GM21723 (cell line): ENCODE measurements at regions not wholly inside any gene's neighbourhood (a gene's known extent, or its start where the extent isn't known, plus 50 kb on each side); places are given as distances from the start of the nearest gene placed in this dataset.
"Not testable (repeated sequence)": the region's sequence is repeated elsewhere in the genome, so short reads cannot be mapped to it uniquely, and the experiment has no call there.

Source experiments
- ATAC-seq: cut with Tn5 transposase; IDR thresholded peaks from one replicate; pipeline ENCODE4 v1.9.1; 2021; ENCODE audit warnings: mild to moderate bottlenecking, moderate library complexity; ENCODE audit not compliant: unreplicated experiment

DNA sequence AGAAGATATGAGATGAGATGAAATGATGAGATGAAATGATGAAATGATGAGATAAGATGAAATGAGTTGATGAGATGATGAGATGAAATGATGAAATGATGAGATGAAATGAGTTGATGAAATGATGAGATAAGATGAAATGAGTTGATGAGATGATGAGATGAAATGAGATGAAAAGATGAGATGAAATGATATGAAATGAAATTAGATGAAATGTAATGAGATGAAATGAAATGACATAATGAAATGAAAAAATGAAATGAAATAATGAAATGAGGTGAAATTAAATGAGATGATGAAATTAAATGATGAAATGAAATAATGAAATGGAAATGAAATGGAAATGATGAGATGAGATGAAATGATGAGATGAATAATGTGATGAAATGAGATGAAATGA lies 231.6 kb downstream of the GOLGA6L6 start:
- ATAC-seq = not testable (repeated sequence)

DNA sequence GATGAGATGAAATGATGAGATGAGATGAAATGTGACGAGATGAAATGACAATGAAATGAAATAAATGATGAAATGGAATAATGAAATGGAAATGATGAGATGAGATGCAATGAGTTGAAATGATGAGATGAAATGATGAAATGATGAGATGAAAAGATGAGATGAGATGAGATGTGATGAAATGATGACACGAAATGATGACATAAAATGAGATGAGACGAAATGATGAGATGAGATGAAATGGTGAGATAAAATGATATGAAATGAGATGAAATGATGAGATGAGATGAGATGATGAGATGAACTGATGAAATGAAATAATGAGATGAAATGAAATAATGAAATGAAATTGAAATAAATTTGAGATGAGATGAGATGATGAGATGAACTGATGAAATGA lies 232.2 kb downstream of the GOLGA6L6 start:
- not testable (repeated sequence) for ATAC-seq

DNA sequence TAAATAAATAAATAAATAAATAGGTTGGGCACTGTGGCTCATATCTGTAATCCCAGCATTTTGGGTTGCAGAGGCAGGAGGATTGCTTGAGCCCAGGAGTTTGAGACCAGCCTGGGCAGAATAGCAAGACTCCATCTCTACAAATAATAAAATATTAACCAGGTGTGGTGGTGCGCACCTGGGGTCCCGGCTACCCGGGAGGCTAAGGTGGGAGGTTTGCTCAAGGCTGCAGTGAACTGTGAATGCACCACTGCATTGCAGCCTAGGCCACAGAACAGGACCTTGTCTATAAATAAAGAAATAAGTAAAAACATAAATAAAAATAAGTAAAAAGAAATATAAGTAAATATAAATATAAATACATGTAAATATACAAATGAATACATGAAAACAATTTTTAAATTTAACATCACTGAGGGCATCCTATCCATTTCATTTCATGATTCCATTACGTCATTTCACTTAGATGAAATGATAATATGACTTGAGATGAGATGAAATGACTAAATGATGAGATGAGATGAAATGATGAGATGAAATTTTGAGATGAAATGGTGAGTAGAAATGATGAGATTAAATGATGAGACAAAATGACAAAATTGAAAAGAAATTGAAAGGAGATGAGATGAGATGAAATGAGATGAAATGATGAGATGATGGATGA lies 233.4 kb downstream of the GOLGA6L6 start:
- not testable (repeated sequence) for ATAC-seq

DNA sequence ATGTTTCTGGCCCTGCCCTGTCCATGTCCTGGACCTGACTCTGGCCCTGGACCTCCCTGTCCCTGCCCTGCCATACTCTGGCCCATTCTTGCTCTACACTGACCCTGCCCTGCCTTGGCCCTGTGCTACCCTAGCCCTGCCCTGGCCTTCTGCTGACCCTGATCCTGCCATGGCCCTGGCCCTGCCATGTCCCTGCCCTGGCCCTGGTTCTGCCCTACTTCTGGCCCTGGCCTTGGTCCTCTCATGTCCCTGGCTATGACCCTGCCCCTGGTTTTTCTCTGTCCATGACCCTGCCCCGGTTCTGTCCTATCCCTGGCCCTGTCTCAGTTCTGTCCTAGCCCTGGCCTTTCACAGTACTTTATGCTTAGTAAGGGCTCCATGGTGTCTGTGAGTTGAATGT lies 234.5 kb downstream of the GOLGA6L6 start:
- ATAC-seq = not testable (repeated sequence)

DNA sequence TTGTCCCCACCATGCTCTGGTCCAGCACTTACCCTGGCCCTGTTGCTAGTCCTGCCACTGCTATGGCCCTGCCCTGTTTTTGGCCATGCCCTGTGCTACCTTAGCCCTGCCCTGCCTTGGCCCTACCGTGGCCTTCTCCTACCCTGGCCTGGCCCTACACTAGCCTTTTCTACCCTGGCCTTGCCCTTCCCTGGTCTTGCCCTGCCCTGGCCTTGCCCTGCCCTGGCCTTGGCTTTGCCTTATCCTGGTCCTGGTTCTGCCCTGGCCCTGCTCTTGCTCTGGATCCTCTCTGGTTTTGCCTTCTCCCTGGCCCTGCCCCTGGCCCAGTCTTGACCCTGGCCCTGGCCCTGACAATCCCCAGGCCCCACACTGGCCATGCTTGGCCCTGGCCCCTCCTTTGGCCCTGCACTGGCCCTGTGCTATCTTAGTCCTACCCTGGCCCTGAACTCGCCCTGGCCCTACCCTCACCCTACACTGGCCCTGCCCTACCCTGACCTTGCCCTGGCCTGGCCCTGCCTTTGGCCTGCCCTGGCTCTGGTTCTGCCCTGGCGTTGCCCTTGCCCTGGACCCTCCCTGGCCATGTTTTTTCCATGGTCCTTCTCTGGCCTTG lies 235.0 kb downstream of the GOLGA6L6 start:
- not testable (repeated sequence) for ATAC-seq

DNA sequence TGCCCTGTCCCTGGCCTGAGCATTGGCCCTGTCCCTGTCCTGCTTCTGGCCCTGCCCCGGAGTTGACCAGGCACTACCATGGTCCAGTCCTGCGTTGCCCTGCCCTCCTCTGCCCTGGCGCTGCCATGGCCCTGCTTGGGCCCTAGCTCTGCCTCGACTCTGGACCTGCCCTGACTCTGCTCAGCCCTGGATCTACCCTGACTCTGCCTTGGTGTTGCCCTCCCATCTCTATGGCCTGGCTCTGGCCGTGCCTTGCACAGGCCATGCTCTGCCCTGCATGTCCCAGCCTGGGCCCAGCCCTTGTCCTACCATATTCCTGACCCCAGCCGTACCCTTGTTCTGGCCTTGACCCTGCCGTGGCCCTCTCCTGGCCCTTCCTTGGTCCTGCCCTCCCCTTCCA lies 235.7 kb downstream of the GOLGA6L6 start:
- not testable (repeated sequence) for ATAC-seq

DNA sequence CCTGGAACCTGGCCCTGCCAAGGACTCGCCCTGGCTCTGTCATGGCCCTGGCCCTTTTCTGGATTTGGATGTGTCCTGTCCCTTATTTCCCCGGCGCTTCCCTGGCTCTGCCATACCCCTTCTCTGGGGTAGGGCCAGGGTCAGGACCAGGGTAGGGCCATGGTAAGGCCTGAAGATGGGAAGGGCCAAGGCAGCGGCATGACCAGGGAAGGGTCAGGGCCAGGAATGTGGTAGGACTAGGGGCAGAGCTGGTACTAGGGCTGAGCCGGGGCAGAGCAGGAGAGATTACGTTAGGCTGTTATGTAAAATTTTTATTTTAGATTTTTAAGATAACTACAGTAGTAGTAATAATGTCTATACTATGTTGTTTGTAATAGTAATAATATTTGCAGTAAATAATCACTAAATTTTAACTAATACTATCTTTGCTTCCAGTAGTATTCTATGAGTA lies 236.6 kb downstream of the GOLGA6L6 start:
- ATAC-seq = not testable (repeated sequence)

DNA sequence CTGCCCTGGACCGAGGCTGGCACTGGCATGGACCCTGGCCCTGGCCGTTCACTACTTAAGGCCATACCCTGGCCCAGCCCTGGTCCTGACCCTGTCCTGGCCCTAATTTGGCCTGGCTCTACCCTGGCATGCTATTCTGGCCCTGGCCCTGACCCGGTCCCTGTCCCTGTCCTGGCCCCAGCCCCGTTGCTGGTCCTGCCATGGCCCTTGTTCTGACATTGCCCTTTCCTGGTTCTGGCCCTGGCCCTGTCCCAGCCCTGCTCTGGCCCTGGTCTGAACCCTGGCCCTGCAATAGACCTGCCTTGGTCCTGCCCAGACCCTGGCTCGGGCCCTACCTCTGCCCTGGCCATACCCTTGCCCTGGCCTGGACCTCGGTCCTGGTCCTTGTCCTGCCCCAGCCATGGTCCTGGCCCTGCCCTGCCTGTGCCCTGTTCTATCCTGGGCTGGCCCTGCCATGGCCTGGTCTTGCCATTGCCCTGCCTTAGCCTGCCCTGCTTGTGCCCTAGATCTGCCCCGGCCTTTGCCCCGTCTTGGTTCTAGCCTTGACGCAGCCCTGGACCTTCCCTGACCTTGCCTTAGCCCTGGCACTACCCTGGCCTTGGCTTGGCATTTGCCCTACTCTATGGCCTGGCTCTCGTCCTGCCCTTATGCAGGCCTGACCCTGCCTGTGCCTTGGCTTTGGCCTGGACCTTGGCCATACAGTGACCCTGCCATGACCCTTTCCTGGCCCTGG lies 237.2 kb downstream of the GOLGA6L6 start:
- ATAC-seq = not testable (repeated sequence)

DNA sequence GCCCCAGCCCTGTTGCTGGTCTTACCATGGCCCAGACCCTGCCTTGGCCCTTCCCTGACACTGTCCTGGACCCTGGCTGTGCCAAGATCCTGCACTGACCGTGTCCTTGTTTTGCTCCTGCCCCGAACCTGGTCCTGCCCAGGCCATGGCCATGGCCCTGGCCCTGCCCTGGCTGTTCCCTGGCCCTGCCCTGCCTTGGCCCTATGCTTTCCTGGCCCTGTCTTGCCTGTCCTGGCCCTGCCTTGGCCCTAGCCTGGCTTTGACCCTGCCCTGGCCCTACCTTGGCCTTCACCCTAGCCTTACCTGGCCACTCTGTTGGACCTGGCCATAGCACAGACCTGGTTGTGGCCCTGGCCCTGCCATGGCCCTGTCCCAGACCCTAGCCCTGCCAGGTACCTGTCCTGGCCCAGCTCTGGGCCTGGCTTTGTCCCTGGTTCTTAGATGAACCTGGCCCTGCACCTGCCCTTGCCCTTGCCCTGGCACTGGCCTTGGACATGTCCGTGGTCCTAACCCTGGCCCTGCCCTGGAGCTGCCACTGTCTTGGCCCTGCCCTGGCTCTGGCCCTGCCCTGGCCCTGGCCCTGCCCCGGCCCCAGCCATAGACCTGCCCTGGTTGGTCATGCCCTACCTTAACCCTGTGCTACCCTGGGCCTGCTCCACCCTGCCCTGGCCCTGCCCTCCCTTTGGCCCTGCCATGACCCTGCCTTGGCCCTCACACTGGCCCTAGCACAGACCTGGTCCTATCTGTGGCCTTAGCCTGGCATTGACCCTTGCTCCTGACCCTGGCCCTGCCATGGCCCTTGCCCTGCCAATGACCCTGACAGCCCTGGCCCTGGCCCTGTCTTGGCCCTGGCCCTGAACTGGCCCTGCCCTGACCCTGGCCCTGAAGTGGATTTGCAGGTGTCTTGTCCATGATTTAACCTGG lies 238.1 kb downstream of the GOLGA6L6 start:
- not testable (repeated sequence) for ATAC-seq

DNA sequence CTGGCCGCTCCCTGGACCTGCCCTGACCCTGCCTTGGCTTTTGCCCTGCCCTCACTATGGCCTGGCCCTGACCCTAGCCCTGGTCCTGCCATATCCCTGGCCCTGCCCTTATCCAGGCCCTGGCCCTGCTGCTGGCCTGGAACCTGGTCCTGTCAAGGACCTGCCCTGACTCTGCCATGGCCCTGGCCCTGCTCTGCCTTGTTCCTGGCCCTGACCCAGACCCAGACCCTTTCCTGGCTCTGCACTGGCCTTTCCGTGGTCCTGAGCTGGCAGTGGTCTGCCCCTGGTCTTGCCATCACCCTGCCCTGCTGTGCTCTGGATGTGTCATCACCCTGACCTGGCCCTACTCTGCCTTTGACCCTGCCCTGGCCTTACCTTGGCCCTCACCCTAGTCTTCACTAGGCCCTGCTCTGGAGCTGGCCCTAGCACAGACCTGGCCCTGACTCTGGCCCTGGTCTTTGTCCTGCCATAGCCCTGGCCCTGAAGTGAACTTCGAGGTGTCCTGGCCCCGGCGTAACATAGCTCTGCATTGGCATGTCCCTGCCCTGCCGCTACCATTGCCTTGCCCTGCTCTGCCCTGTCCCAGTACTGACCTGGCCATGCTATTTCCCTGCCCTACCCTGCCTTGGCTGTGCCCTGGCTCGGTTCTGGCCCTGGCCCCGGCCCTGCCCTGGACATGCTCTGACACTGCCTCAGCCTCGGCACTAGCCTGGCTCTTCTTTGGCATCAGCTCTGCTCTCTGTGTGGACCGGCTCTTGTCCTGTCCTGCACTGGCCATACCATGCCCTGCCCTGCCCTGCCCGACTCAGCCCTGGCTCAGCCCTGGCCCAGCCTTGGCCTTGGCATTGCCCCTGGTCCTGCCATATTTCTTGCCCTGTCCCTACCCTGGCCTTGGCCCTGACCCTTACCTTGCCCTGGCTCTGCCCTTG lies 239.2 kb downstream of the GOLGA6L6 start:
- ATAC-seq = not testable (repeated sequence)

DNA sequence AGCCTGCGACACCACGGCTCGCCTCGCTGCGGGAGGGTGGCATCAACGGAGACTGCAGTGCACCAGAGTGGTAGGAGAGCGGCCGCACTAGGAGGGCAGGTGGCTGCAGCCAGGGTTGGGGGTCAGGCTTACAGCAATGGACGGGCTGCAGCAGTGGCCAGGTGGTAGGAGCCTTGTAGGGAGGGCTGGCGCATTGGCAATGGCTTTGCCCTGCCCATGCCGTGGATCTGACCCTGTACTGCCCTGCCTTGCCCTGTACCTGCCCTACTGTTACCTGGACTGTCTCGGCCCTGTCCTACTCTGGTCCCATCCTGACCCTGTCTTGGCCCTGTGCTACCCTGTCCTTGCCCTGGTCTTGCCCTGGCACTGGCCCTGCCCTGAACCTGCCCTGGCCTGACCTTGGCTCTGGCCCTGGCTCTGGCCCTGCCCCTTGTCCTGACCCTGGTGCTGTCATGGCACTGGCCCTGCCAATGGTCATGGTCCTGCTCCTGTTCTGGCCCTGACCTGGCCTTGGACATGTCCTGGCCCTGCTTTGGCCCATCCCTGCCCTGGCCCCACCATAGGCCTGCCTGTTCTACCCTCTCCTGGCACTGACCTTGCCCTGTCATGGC lies 240.0 kb downstream of the GOLGA6L6 start:
- not testable (repeated sequence) for ATAC-seq

DNA sequence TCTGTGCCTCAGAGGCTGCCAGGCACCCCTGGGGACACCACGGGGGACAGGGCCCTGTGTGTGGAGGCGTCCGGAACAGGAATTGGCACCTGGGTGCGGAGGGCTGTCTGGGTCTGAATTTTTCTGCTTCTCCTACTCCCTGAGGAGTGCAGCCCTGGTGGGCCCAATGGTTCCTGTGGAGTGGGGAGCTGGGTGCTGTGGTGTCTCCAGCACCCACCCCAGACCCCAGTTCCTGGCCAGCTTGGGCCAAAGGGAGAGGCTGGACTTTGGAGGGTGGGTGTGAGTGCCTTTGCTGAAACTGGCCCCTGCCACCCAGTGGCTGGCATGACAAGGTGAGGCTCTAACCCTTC lies 240.6 kb downstream of the GOLGA6L6 start:
- ATAC-seq = not testable (repeated sequence)

DNA sequence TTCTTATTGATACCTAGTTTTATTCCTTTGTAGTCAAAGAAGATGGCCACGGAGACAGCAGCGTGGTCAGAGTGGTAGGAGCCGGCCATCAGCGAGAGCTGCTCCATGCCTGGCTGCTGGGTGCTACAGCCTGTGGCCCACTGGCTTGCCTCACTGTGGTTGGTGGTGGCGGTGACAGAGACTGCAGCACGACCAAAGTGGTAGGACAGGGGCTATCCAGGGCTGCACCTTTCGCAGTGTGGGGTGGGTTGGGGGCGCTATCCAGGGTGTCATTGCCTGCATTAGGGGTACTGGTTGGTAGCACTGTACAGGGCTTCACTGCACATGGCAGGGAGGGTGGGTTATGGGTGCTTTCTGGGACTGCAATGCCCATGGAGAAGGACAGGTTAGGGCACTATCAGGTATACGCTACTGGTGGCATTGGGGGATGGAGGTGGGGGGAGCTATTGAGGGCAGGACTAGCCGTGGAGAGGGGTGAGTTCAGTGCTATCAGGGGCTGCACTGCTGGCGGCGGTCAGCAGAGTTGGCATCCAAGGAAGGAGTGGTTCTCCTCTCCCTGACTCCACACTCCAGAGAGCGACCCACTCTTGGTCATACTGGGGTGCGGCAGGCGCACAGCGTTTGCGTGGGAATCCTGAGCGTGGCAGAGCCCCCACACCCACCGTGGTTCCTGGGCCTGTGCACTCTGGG lies 241.1 kb downstream of the GOLGA6L6 start:
- ATAC-seq = not testable (repeated sequence)

DNA sequence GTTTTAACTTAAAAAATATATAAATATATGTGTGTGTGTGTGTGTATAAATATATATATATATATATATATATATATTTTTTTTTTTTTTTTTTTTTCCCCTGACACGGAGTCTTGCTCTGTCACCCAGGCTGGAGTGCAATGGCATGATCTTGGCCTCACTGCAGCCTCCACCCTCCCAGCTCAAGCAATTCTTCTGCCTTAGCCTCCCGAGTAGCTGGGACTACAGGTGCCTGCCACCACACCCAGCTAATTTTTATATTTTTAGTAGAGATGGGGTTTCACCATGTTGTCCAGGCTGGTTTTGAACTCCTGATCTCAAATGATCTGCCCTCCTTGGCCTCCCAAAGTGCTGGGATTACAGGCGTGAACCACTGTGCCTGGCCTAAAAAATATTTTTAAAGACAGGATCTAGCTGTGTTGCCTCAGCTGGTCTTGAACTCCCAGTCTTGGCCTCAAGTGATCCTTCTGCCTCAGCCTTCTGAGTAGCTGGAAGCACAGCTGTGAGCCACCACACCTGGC lies 243.9 kb downstream of the GOLGA6L6 start:
- not testable (repeated sequence) for ATAC-seq

DNA sequence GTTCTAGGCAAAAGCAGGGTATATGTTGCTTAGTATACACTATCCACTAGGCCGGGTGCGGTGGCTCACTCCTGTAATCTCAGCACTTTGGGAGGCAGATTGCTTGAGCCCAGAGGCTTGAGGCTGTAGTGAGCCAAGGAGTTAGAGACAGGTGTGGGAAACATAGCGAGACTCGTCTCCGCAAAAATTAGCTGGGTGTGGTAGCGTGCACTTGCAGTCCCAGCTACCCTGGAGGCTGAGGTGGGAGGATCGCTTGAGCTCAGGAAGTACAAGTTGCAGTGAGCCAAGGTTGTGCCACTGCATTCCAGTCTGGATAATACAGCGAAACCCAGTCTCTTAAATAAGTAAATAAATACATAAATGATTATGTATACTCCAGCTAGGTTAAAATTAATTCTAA lies 245.3 kb downstream of the GOLGA6L6 start:
- ATAC-seq = not testable (repeated sequence)

DNA sequence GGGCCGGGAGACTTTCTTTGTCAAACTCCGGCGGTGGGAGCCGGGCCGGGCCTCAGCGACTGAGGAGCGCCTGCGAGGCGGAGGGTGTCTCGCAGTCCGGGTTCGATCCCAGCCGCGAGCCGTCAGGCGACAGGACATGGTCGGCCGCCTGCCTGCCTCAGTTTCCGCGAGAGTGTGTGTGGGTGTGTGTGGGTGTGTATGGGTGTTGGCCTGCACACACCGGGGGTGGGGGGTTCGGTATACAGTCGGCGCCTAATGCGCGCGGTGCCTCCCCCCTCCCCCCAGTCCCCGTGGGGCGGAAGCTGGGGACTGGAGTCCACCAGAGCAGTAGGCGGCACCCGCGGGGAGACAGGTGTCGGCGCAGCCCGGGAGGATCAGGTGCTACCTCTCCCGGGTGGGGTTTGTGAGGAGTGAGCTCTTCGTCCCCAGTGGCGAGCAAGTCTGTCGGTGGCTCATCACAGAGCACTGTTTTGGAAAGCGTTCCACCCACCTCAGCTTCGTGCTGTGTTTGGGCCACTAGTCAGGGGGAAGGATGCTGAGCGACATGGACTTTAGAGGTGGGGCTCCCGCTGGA lies 246.3 kb downstream of the GOLGA6L6 start:
- no peak for ATAC-seq

DNA sequence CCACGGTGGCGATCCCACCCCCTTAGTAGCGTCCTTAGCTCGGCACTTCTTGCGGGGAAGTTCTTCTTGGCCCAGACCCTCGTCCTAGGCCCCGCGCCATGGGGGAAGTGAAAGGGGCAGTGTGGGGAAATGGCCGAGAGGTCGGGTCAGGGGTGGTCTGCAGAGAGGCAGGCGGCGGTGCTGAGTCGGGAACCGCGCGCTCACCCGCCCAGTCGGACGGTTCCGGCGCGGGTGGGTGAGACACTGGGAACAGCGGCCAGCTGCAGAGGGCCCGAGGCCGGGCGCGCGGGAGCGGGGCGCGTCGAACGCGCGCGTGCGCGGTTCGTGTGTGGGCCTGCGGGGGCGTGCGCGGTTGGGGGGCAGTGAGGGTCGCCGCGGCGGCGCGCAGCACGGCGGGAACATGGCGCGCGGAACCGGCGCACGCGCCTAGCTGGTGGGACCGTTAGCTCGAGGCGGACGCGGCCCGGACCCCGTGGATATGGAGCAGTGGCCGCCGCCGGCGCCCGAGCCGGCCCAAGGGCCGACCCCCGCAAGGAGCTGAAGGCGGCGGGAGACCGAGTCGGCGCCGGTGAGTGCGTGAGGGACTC lies 246.9 kb downstream of the GOLGA6L6 start:
- ATAC-seq = no peak
